Neural cell (in vitro differentiated cells): ENCODE measurements at regions not wholly inside any gene's neighbourhood (a gene's known extent, or its start where the extent isn't known, plus 50 kb on each side); places are given as distances from the start of the nearest gene placed in this dataset.

Experiments
- H2AFZ ChIP-seq: fragments of 200-600, 300-800 bp; sonication (generic), shearing (Covaris generic); 2 replicates; pipeline ENCODE4 v1.6.0; 2014; ENCODE audit warnings: low read depth, mild to moderate bottlenecking, antibody characterized with exemption, low read length, moderate library complexity
- H3F3A ChIP-seq: fragments of 200-600 bp; shearing (Covaris generic); 2 replicates; pipeline ENCODE4 v1.6.1; 2016; ENCODE audit warnings: mild to moderate bottlenecking, moderate library complexity, mixed read lengths, antibody characterized with exemption, low read length; ENCODE audit not compliant: insufficient read depth, poor library complexity, severe bottlenecking
- H3K27ac ChIP-seq: fragments of 200-600, 300-800 bp; sonication (generic), shearing (Covaris generic); 2 replicates; pipeline ENCODE4 v1.5.1; 2014; ENCODE audit warnings: mild to moderate bottlenecking, low read length, moderate library complexity
- H3K27me3 ChIP-seq: fragments of 300-800, 200-600 bp; sonication (generic), shearing (Covaris generic); 2 replicates; pipeline ENCODE4 v1.6.0; 2014; ENCODE audit warnings: mild to moderate bottlenecking, low read depth, low read length, moderate library complexity; ENCODE audit not compliant: insufficient read depth
- H3K36me3 ChIP-seq: fragments of 300-800, 200-600 bp; sonication (generic), shearing (Covaris generic); 2 replicates; pipeline ENCODE4 v1.5.1; 2014; ENCODE audit warnings: mild to moderate bottlenecking, antibody characterized with exemption, low read length, moderate library complexity; ENCODE audit not compliant: insufficient read depth
- H3K4me2 ChIP-seq: fragments of 300-800, 200-600 bp; sonication (generic), shearing (Covaris generic); 2 replicates; pipeline ENCODE4 v1.6.0; 2014; ENCODE audit warnings: mild to moderate bottlenecking, low read length
- H3K4me3 ChIP-seq: fragments of 300-800, 200-600 bp; sonication (generic), shearing (Covaris generic); 2 replicates; pipeline ENCODE4 v1.5.1; 2014; ENCODE audit warnings: mild to moderate bottlenecking, low read length, moderate library complexity
- H3K79me2 ChIP-seq: fragments of 200-600 bp; shearing (Covaris generic); replicated peaks from 2 replicates; pipeline ENCODE4 v1.6.0; 2014; ENCODE audit warnings: mild to moderate bottlenecking, low read length, moderate library complexity; ENCODE audit not compliant: insufficient read depth
- H3K9ac ChIP-seq: fragments of 300-800, 200-600 bp; sonication (generic), shearing (Covaris generic); 2 replicates; pipeline ENCODE4 v1.6.1; 2016; ENCODE audit warnings: mild to moderate bottlenecking, low read length, mixed read lengths
- H3K9me2 ChIP-seq: fragments of 200-600 bp; shearing (Covaris generic); 2 replicates; pipeline ENCODE4 v1.6.1; 2016; ENCODE audit warnings: mild to moderate bottlenecking, low read length, mixed read lengths; ENCODE audit not compliant: insufficient read depth
- H3K9me3 ChIP-seq: fragments of 200-600, 300-800 bp; sonication (generic), shearing (Covaris generic); 2 replicates; pipeline ENCODE4 v1.6.1; 2016; ENCODE audit warnings: mild to moderate bottlenecking, mixed run types, low read length, moderate library complexity, mixed read lengths
- H4K20me1 ChIP-seq: fragments of 200-600 bp; shearing (Covaris generic); 2 replicates; pipeline ENCODE4 v1.6.1; 2016; ENCODE audit warnings: mild to moderate bottlenecking, mixed run types; ENCODE audit not compliant: insufficient read depth
- EP300 ChIP-seq: fragments of 450-650 bp; conservative IDR thresholded peaks from 2 replicates; pipeline ENCODE4 v1.6.1; 2014; ENCODE audit warnings: antibody characterized with exemption, mild to moderate bottlenecking, moderate library complexity; ENCODE audit not compliant: poor library complexity, severe bottlenecking
- EZH2 ChIP-seq: fragments of 200-600, 300-800 bp; shearing (Covaris generic), sonication (generic); IDR thresholded peaks from 2 replicates; pipeline ENCODE4 v1.6.1; 2014; ENCODE audit warnings: antibody characterized with exemption, low read length, borderline replicate concordance, mild to moderate bottlenecking; ENCODE audit not compliant: insufficient read depth, poor library complexity, severe bottlenecking
- MXI1 ChIP-seq: fragments of 450-650 bp; conservative IDR thresholded peaks from 2 replicates; pipeline ENCODE4 v1.6.1; 2014; ENCODE audit warnings: antibody characterized with exemption, mild to moderate bottlenecking; ENCODE audit not compliant: poor library complexity, severe bottlenecking
- POLR2AphosphoS5 ChIP-seq: IDR thresholded peaks from 2 replicates; pipeline ENCODE4 v1.6.1; 2012
- RAD21 ChIP-seq: fragments of 450-650 bp; conservative IDR thresholded peaks from 2 replicates; pipeline ENCODE4 v1.6.1; 2014; ENCODE audit warnings: antibody characterized with exemption, mild to moderate bottlenecking, moderate library complexity
- SMC3 ChIP-seq: fragments of 450-650 bp; conservative IDR thresholded peaks from 2 replicates; pipeline ENCODE4 v1.6.1; 2014; ENCODE audit warnings: antibody characterized with exemption, mild to moderate bottlenecking, moderate library complexity; ENCODE audit not compliant: poor library complexity
- TAF1 ChIP-seq: IDR thresholded peaks from 2 replicates; pipeline ENCODE4 v1.6.1; 2012; ENCODE audit warnings: low read depth
- TF ChIP-seq, protein P1 (sequence below): IDR thresholded peaks from 2 replicates; pipeline ENCODE4 v1.6.1; 2012; ENCODE audit warnings: borderline replicate concordance
- TF ChIP-seq, protein P2 (sequence below): fragments of 450-650 bp; IDR thresholded peaks from 2 replicates; pipeline ENCODE4 v1.5.1; 2014; ENCODE audit warnings: antibody characterized with exemption, mild to moderate bottlenecking, moderate library complexity; ENCODE audit not compliant: poor library complexity, severe bottlenecking

DNA sequence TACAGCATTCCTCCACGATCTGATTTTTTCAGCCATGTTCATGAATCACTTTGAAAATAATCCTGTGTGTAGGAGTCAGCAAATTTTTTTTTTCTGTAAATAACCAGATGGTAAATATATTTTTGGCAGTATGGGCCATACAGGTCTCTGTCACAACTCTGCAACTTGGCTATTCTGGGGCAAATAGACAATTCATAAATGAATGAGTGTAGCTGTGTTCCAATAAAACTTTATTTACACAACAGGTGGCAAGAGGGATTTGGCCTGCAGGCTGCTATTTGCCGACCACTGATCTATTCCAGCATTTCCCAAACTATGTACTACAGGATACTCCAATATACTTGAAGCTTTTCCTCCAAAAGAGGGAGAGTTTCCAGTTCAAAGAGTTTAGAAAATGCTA is 78.7 kb upstream of the SVIL start:
- no peak for TF ChIP-seq EP300
- no peak for TF ChIP-seq MXI1
- no peak for TF ChIP-seq SMC3
- TF ChIP-seq RAD21: no peak
- TF ChIP-seq EZH2: no peak
- TF ChIP-seq TAF1: no peak
- no peak for TF ChIP-seq POLR2AphosphoS5
- TF ChIP-seq, protein P1, sequence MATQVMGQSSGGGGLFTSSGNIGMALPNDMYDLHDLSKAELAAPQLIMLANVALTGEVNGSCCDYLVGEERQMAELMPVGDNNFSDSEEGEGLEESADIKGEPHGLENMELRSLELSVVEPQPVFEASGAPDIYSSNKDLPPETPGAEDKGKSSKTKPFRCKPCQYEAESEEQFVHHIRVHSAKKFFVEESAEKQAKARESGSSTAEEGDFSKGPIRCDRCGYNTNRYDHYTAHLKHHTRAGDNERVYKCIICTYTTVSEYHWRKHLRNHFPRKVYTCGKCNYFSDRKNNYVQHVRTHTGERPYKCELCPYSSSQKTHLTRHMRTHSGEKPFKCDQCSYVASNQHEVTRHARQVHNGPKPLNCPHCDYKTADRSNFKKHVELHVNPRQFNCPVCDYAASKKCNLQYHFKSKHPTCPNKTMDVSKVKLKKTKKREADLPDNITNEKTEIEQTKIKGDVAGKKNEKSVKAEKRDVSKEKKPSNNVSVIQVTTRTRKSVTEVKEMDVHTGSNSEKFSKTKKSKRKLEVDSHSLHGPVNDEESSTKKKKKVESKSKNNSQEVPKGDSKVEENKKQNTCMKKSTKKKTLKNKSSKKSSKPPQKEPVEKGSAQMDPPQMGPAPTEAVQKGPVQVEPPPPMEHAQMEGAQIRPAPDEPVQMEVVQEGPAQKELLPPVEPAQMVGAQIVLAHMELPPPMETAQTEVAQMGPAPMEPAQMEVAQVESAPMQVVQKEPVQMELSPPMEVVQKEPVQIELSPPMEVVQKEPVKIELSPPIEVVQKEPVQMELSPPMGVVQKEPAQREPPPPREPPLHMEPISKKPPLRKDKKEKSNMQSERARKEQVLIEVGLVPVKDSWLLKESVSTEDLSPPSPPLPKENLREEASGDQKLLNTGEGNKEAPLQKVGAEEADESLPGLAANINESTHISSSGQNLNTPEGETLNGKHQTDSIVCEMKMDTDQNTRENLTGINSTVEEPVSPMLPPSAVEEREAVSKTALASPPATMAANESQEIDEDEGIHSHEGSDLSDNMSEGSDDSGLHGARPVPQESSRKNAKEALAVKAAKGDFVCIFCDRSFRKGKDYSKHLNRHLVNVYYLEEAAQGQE: no peak
- TF ChIP-seq, protein P2, sequence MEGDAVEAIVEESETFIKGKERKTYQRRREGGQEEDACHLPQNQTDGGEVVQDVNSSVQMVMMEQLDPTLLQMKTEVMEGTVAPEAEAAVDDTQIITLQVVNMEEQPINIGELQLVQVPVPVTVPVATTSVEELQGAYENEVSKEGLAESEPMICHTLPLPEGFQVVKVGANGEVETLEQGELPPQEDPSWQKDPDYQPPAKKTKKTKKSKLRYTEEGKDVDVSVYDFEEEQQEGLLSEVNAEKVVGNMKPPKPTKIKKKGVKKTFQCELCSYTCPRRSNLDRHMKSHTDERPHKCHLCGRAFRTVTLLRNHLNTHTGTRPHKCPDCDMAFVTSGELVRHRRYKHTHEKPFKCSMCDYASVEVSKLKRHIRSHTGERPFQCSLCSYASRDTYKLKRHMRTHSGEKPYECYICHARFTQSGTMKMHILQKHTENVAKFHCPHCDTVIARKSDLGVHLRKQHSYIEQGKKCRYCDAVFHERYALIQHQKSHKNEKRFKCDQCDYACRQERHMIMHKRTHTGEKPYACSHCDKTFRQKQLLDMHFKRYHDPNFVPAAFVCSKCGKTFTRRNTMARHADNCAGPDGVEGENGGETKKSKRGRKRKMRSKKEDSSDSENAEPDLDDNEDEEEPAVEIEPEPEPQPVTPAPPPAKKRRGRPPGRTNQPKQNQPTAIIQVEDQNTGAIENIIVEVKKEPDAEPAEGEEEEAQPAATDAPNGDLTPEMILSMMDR: no peak
- H3F3A ChIP-seq: no peaks in the 10 kb centered on the region
- no peak overlapping the region for H2AFZ ChIP-seq
- no peaks in the 10 kb centered on the region for H3K36me3 ChIP-seq
- peaks cover 52% of the 10 kb centered on the region for H3K79me2 ChIP-seq
- no peaks in the 10 kb centered on the region for H3K9me3 ChIP-seq
- no peaks in the 10 kb centered on the region for H4K20me1 ChIP-seq
- H3K9me2 ChIP-seq: no peaks in the 10 kb centered on the region
- H3K4me2 ChIP-seq: no peak overlapping the region
- no peak overlapping the region for H3K4me3 ChIP-seq
- H3K27me3 ChIP-seq: no peaks in the 10 kb centered on the region
- no peak overlapping the region for H3K9ac ChIP-seq
- H3K27ac ChIP-seq: no peak overlapping the region

- H3K27me3 ChIP-seq: no peaks in the 10 kb centered on the region
- no peaks in the 10 kb centered on the region for H4K20me1 ChIP-seq
- TF ChIP-seq EP300: no peak
- TF ChIP-seq POLR2AphosphoS5: no peak
- no peak overlapping the region for H3K4me2 ChIP-seq
- no peaks in the 10 kb centered on the region for H3K9me2 ChIP-seq
- H3K4me3 ChIP-seq: no peak overlapping the region
- no peak overlapping the region for H2AFZ ChIP-seq
- H3K9me3 ChIP-seq: no peaks in the 10 kb centered on the region
- H3K79me2 ChIP-seq: peaks cover 48% of the 10 kb centered on the region
- no peaks in the 10 kb centered on the region for H3K36me3 ChIP-seq
- H3K27ac ChIP-seq: no peak overlapping the region
- H3F3A ChIP-seq: no peaks in the 10 kb centered on the region
- H3K9ac ChIP-seq: no peak overlapping the region
Observed at GRCh38 chr10:29712108-29712507, 77.3 kb upstream of the SVIL start.

- no peaks in the 10 kb centered on the region for H3K9me3 ChIP-seq
- no peak overlapping the region for H3K9ac ChIP-seq
- no peaks in the 10 kb centered on the region for H4K20me1 ChIP-seq
- no peak overlapping the region for H3K27ac ChIP-seq
- H3K27me3 ChIP-seq: no peaks in the 10 kb centered on the region
- TF ChIP-seq EP300 (no peak), RAD21 (no peak), POLR2AphosphoS5 (no peak), TAF1 (no peak), SMC3 (no peak), MXI1 (no peak)
- TF ChIP-seq, protein P1: no peak
- H3F3A ChIP-seq: no peaks in the 10 kb centered on the region
- H3K4me3 ChIP-seq: no peak overlapping the region
- H2AFZ ChIP-seq: no peak overlapping the region
- H3K4me2 ChIP-seq: no peak overlapping the region
- peaks cover 32% of the 10 kb centered on the region for H3K79me2 ChIP-seq
- H3K36me3 ChIP-seq: no peaks in the 10 kb centered on the region
- no peaks in the 10 kb centered on the region for H3K9me2 ChIP-seq
Observed at GRCh38 chr10:29710128-29710527, 75.4 kb upstream of the SVIL start.
